H9 (cell line): ENCODE measurements at regions not wholly inside any gene's neighbourhood (a gene's known extent, or its start where the extent isn't known, plus 50 kb on each side); places are given as distances from the start of the nearest gene placed in this dataset.

ENCODE experiments used
- DNase-seq: peaks from one replicate; pipeline ENCODE4 v3.0.0-alpha.2; 2017
- H2AFZ ChIP-seq: one replicate; pipeline ENCODE4 v1.6.1; 2013; ENCODE audit warnings: mild to moderate bottlenecking, low read length, control low read depth, moderate library complexity
- H2AK5ac ChIP-seq: 2 replicates; pipeline ENCODE4 v1.6.1; 2013; ENCODE audit warnings: low read length, control low read depth, mixed read lengths; ENCODE audit not compliant: insufficient read length
- H2BK120ac ChIP-seq: one replicate; pipeline ENCODE4 v1.6.1; 2013; ENCODE audit warnings: low read depth, mild to moderate bottlenecking, low read length, control low read depth, inconsistent platforms; ENCODE audit not compliant: poor library complexity, severe bottlenecking
- H2BK12ac ChIP-seq: 2 replicates; pipeline ENCODE4 v1.6.1; 2013; ENCODE audit warnings: low read length, control low read depth, mixed read lengths, low read depth; ENCODE audit not compliant: insufficient read length
- H2BK15ac ChIP-seq: 2 replicates; pipeline ENCODE4 v1.6.1; 2013; ENCODE audit warnings: low read depth, low read length, control low read depth
- H2BK20ac ChIP-seq: one replicate; pipeline ENCODE4 v1.6.1; 2013; ENCODE audit warnings: low read depth, mild to moderate bottlenecking, low read length, control low read depth, inconsistent platforms; ENCODE audit not compliant: poor library complexity, severe bottlenecking
- H2BK5ac ChIP-seq: 2 replicates; pipeline ENCODE4 v1.6.1; 2013; ENCODE audit warnings: low read length, control low read depth, mixed read lengths; ENCODE audit not compliant: insufficient read length
- H3K14ac ChIP-seq: 2 replicates; pipeline ENCODE4 v1.6.1; 2013; ENCODE audit warnings: low read length, control low read depth; ENCODE audit not compliant: insufficient read depth
- H3K18ac ChIP-seq: 2 replicates; pipeline ENCODE4 v1.6.1; 2013; ENCODE audit warnings: low read depth, mild to moderate bottlenecking, mixed read lengths, low read length, control low read depth; ENCODE audit not compliant: insufficient read length
- H3K23ac ChIP-seq: 2 replicates; pipeline ENCODE4 v1.6.1; 2013; ENCODE audit warnings: low read length, control low read depth, mixed read lengths, low read depth; ENCODE audit not compliant: insufficient read length
- H3K23me2 ChIP-seq: 2 replicates; pipeline ENCODE4 v1.6.1; 2013; ENCODE audit warnings: low read depth, mild to moderate bottlenecking, mixed read lengths, low read length, control low read depth; ENCODE audit not compliant: insufficient read length, poor library complexity, severe bottlenecking
- H3K27ac ChIP-seq: 2 replicates; pipeline ENCODE4 v1.5.1; 2013; ENCODE audit warnings: low read length, control low read depth, mixed read lengths, low read depth; ENCODE audit not compliant: insufficient read length
- H3K27me3 ChIP-seq: 2 replicates; pipeline ENCODE4 v1.6.1; 2013; ENCODE audit warnings: low read length, control low read depth, inconsistent platforms; ENCODE audit not compliant: insufficient read depth
- H3K4ac ChIP-seq: 2 replicates; pipeline ENCODE4 v1.6.1; 2013; ENCODE audit warnings: low read depth, mild to moderate bottlenecking, control low read depth, inconsistent platforms, low read length, moderate library complexity
- H3K4me1 ChIP-seq: 2 replicates; pipeline ENCODE4 v1.6.1; 2013; ENCODE audit warnings: low read length, control low read depth, inconsistent platforms; ENCODE audit not compliant: insufficient read depth
- H3K4me2 ChIP-seq: 2 replicates; pipeline ENCODE4 v1.6.1; 2013; ENCODE audit warnings: low read length, control low read depth, mixed read lengths; ENCODE audit not compliant: insufficient read length, insufficient read depth
- H3K56ac ChIP-seq: 2 replicates; pipeline ENCODE4 v1.6.1; 2013; ENCODE audit warnings: low read depth, mild to moderate bottlenecking, mixed read lengths, low read length, control low read depth; ENCODE audit not compliant: insufficient read length
- H3K79me1 ChIP-seq: 2 replicates; pipeline ENCODE4 v1.6.1; 2013; ENCODE audit warnings: low read depth, mild to moderate bottlenecking, moderate library complexity, low read length, control low read depth, inconsistent platforms; ENCODE audit not compliant: insufficient read depth, poor library complexity, severe bottlenecking
- H3K79me2 ChIP-seq: 2 replicates; pipeline ENCODE4 v1.6.1; 2013; ENCODE audit warnings: low read length, control low read depth, inconsistent platforms; ENCODE audit not compliant: insufficient read depth
- H3K9ac ChIP-seq: 2 replicates; pipeline ENCODE4 v1.6.1; 2013; ENCODE audit warnings: low read length, control low read depth, mixed read lengths; ENCODE audit not compliant: insufficient read length; ENCODE audit errors: extremely low read depth
- H3K9me3 ChIP-seq: one replicate; pipeline ENCODE4 v1.6.1; 2013; ENCODE audit warnings: low read depth, low read length, inconsistent platforms; ENCODE audit not compliant: control insufficient read depth
- H3T11ph ChIP-seq: one replicate; pipeline ENCODE4 v1.6.1; 2013; ENCODE audit warnings: mild to moderate bottlenecking, low read length, control low read depth, inconsistent platforms
- H4K20me1 ChIP-seq: one replicate; pipeline ENCODE4 v1.6.1; 2013; ENCODE audit not compliant: control insufficient read depth, insufficient read length, insufficient read depth
- H4K5ac ChIP-seq: 2 replicates; pipeline ENCODE4 v1.6.1; 2013; ENCODE audit warnings: low read depth, mild to moderate bottlenecking, mixed read lengths, low read length, control low read depth; ENCODE audit not compliant: insufficient read length
- H4K8ac ChIP-seq: replicated peaks from 2 replicates; pipeline ENCODE4 v1.6.1; 2013; ENCODE audit warnings: low read length, control low read depth, mixed read lengths, low read depth; ENCODE audit not compliant: insufficient read length
- H4K91ac ChIP-seq: 2 replicates; pipeline ENCODE4 v1.6.1; 2013; ENCODE audit warnings: low read depth, mild to moderate bottlenecking, moderate library complexity, mixed read lengths, low read length, control low read depth; ENCODE audit not compliant: insufficient read length
- H3K27ac Mint-ChIP-seq, 3 experiments: 2 replicates in 2 of 3; 3 replicates in 1 of 3; pipeline ENCODE4 v1.8.0; 2020 to 2021; ENCODE audit warnings: mixed read lengths in 3 of 3, mild to moderate bottlenecking in 1 of 3, moderate library complexity in 1 of 3
- H3K27me3 Mint-ChIP-seq: 2 replicates; pipeline ENCODE4 v1.8.0; 2021; ENCODE audit warnings: low read depth, mild to moderate bottlenecking, moderate library complexity, mixed read lengths
- H3K36me3 Mint-ChIP-seq, 3 experiments: 2 replicates in 2 of 3; 3 replicates in 1 of 3; pipeline ENCODE4 v1.8.0; 2020 to 2021; ENCODE audit warnings: low read depth in 3 of 3, mixed read lengths in 3 of 3; ENCODE audit not compliant: insufficient read depth in 1 of 3
- H3K4me1 Mint-ChIP-seq, 2 experiments: 2 replicates each; pipeline ENCODE4 v1.8.0; 2020; ENCODE audit warnings: mixed read lengths in 2 of 2
- H3K4me3 Mint-ChIP-seq, 2 experiments: 2 replicates in 1 of 2; 3 replicates in 1 of 2; pipeline ENCODE4 v1.8.0; 2020 to 2021; ENCODE audit warnings: mild to moderate bottlenecking in 2 of 2, mixed read lengths in 2 of 2, moderate library complexity in 1 of 2
- H3K9me3 Mint-ChIP-seq, 2 experiments: 2 replicates in 1 of 2; 3 replicates in 1 of 2; pipeline ENCODE4 v1.8.0; 2020; ENCODE audit warnings: mild to moderate bottlenecking in 2 of 2, mixed read lengths in 2 of 2, moderate library complexity in 1 of 2
- WGBS: extraction: QIAGEN DNeasy Blood & Tissue Kit; methylation state at CpG from one replicate; pipeline ENCODE4 v1.1.7; 2013; ENCODE audit warnings: missing lambda C conversion rate, low lambda C conversion rate, mixed read lengths; ENCODE audit not compliant: insufficient read length; ENCODE audit errors: extremely low coverage; 5-methylcytosine and 5-hydroxymethylcytosine counted together
- TF ChIP-seq, protein P1 (sequence below): fragments of 200-600 bp; sonication (generic); conservative IDR thresholded peaks from 3 replicates; pipeline ENCODE4 v1.8.0; 2021; ENCODE audit warnings: antibody characterized with exemption, mild to moderate bottlenecking

DNA sequence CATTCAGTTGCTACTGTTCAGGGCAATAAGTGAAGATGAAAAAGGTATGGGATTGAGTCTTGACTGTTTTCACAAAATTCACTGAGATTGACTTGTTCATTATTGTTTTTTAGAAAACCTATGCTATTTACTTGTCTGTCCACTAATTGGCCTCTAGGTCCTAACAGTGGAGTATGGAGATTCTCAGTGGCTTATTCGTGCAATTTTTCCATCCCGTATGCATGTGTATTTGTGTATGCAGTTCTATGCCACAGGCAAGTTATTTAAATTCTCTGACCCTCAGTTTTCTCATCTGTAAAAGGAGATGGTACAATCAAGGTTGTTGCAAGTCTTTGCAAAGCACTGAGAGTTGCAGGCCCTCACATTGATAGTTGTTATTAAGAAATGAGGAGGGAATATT lies 151.0 kb downstream of the BBOX1 start:
- Histone ChIP-seq H3K4me1 (no peaks in the 10 kb centered on the region), H3K23me2 (no peaks in the 10 kb centered on the region), H2BK120ac (no peak overlapping the region), H3K4ac (no peak overlapping the region), H3K27ac (no peak overlapping the region), H2BK12ac (no peak overlapping the region), H4K8ac (no peak overlapping the region), H2BK20ac (no peak overlapping the region), H4K20me1 (no peaks in the 10 kb centered on the region), H3K79me1 (no peaks in the 10 kb centered on the region), H3K18ac (no peak overlapping the region), H3T11ph (no peak overlapping the region), H4K5ac (no peak overlapping the region), H3K4me2 (no peak overlapping the region), H2AFZ (no peak overlapping the region), H3K23ac (no peak overlapping the region), H4K91ac (no peak overlapping the region), H2BK5ac (no peak overlapping the region), H3K14ac (no peak overlapping the region), H3K27me3 (no peaks in the 10 kb centered on the region), H3K9me3 (no peaks in the 10 kb centered on the region), H3K9ac (no peak overlapping the region), H2BK15ac (no peak overlapping the region), H3K79me2 (no peaks in the 10 kb centered on the region), H2AK5ac (no peak overlapping the region), H3K56ac (no peak overlapping the region)
- no peaks in the 10 kb centered on the region for H3K9me3 Mint-ChIP-seq
- DNase-seq: no peak
- no CpG with 5 or more reads among the region's 2 CpGs for WGBS
- no peaks in the 10 kb centered on the region for H3K27me3 Mint-ChIP-seq
- TF ChIP-seq, protein P1, sequence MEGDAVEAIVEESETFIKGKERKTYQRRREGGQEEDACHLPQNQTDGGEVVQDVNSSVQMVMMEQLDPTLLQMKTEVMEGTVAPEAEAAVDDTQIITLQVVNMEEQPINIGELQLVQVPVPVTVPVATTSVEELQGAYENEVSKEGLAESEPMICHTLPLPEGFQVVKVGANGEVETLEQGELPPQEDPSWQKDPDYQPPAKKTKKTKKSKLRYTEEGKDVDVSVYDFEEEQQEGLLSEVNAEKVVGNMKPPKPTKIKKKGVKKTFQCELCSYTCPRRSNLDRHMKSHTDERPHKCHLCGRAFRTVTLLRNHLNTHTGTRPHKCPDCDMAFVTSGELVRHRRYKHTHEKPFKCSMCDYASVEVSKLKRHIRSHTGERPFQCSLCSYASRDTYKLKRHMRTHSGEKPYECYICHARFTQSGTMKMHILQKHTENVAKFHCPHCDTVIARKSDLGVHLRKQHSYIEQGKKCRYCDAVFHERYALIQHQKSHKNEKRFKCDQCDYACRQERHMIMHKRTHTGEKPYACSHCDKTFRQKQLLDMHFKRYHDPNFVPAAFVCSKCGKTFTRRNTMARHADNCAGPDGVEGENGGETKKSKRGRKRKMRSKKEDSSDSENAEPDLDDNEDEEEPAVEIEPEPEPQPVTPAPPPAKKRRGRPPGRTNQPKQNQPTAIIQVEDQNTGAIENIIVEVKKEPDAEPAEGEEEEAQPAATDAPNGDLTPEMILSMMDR: no peak
- H3K27ac Mint-ChIP-seq: no peak overlapping the region
- peaks cover 0 to under 1% (median 0%) of the 10 kb centered on the region in 3 experiments; a peak in 1 of 7 replicates for H3K36me3 Mint-ChIP-seq
- no peak overlapping the region for H3K4me3 Mint-ChIP-seq
- H3K4me1 Mint-ChIP-seq: no peaks in the 10 kb centered on the region
